Embryonic facial prominence (tissue), 1 donor: ENCODE measurements at regions not wholly inside any gene's neighbourhood (a gene's known extent, or its start where the extent isn't known, plus 50 kb on each side); places are given as distances from the start of the nearest gene placed in this dataset.

Experiments
- DNase-seq: peaks from one replicate; pipeline ENCODE4 v3.0.0-alpha.2; 2016; ENCODE audit errors: extremely low spot score

DNA sequence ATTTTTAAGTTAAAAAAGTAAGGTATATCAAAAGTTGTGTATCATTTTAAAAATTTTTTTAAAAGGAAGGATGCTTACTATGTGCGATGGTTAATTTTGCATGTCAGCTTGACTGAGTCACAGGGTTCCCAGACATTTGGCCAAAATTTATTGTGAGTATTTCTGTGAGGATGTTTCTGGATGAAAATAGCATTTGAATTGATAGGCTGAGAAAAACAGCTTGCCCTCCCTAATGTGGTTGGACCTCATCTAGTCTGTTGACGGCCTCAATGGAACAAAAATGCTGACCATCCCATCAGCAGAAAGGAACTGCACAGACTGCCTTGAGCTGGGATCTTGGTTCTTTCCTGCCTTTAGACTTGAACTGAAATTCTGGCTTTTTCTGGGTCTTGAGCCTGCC lies 724.5 kb downstream of the NCAM2 start:
- DNase-seq, result no peak

DNA sequence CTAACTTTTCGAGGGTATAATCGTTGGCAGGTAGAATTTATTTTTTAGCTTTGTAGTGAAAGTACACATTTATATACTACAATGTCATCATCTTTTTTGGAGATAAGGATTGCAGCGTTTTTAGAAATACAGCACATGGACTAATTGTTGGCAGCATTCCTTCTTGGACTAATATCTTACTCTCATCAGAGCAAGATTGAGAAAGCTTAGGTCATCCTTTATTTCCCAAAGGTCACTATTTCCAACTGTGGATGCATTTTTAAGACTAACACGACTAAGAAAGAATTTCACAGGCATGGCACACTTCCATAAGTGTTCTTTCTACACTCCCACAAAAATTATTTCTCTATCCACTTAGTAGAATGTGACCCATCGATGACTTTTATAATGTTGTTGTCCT lies 732.3 kb downstream of the NCAM2 start:
- no peak for DNase-seq

DNA sequence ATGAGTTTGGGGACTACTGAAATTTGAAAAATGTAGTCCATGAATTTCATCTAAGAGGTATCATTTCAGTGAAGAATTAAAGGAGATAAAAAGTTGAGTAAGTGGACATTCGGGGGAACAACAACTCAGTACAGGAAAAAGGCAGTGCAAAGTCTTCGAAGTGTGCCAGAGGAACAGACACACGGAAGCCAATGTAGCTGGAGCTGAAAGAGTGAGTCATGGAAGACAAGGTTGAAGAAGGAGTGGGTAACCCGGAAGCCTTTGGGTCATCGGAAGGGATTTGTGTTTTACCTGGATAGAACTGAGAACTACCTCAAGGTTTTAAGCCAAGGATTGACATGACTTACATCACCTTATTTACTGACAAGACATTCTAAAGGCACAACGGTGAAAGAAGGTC lies 733.4 kb downstream of the NCAM2 start:
- DNase-seq, result no peak

DNA sequence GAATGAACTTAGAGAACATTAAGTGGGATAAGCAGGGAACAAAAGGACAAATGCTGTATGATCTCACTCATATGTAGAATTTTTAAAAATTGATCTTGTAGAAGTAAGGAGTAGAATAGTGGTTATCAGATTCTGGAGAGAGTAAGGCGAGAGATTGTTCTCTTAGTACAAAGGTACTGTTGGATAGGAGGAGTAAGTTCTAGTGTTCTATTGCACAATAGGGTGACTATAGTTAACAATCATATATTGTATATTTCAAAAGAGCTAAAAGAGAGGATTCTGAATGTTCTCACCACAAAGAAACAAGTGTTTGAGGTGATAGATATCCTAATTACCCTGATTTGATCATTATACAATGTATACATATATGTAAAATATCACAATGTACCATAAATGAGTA lies 735.9 kb downstream of the NCAM2 start:
- no peak for DNase-seq

DNA sequence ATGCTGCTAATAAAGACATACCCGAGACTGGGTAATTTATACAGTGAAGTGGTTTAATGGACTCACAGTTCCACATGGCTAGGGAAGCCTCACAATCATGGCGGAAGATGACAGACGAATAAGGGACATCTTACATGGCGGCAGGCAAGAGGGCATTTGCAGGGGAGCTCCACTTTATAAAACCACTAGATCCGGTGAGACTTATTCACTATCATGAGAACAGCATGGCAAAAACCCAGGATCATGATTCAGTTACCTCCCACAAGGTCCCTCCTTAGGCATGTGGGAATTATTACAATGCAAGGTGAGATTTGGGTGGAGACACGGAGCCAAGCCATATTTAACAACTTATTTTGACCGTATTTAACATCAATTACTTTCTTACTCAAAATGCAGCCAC lies 739.0 kb downstream of the NCAM2 start:
- DNase-seq, result no peak

DNA sequence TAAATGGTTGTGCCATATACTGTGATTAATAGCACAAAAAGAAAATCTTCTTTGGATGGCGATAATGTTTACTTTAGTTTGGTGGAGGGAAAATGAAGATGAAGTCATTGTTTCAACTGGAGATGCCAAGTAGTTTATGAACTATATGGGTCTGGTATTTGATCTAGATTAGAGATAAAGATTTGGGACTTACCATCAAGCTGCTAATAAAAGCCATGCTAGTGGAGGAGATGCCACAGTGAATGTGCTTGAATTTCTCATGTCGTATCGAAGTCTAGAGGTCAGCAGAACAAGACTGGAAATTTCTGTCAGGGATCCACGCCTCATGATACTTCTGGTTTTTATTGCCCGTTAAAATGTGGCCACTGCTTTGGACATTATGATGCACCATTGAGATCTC lies 742.0 kb downstream of the NCAM2 start:
- no peak for DNase-seq

DNA sequence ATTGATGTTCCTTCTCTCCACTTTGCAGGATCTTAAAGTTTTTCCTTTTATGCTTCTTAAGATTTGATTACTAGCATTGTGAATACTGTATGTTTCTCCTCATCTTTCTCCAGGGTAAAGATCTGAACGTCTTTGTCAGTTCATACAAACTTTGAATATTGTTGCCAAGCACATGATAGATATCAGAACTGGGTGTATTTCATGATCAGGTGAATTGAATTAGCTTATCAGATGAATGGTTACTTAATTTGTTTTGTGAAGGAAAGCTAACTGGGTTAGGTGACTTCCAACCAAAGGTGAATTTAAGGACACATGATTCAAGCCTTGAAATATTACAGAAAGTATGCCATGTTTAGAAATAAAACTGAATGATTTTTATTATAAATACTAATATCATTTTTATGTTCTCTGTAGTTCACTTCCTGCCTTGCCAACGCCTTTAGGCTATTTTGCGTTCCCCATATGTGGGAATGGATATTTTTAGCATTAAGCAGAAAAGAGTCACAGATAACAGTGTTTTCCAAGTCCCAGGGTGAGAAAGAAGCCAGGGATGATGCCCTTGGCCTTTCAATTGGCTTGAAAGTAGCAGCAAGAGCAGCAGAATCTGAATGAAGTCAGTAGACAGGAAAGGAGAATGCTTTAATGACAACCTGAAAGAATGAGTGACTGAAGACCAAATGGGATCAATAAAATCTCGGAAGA lies 752.1 kb downstream of the NCAM2 start:
- no peak for DNase-seq

DNA sequence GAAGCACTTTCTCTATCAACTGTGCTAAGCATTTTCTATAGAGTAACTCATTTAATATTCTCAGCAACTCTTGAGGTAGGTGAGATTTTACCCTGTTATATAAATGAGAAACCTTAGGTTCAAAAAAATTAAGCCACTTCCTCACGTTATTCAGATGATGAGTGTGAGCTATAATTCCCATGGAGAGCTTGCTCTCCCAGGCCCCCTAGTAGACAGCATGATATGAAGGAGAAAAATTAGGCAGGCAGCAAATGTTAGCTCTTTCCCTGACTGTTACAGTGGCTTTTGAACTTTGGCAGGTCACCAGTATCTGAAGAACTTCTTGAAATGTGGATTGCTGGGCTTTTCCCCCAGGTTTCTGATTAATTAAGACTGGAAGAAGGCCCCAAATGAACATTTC lies 753.1 kb downstream of the NCAM2 start:
- no peak for DNase-seq

DNA sequence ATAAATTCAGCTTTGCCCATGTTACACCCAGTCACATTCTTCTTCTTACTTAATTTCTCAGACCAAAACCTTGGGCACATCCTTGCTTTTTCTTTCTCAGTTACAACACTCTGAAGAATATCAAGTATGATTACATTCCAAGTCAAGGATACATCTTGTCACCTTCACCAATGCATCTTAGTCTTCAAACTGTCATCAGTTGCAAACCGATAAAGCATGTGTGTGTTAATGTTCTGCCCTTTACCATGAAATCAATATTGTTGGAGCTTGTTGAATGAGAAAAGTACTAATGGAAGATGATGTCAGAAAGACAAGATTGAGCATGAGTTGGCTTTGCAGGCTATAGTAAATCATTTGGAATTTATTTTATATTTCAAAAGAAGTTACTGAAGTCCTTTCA lies 764.6 kb downstream of the NCAM2 start:
- DNase-seq, result no peak

DNA sequence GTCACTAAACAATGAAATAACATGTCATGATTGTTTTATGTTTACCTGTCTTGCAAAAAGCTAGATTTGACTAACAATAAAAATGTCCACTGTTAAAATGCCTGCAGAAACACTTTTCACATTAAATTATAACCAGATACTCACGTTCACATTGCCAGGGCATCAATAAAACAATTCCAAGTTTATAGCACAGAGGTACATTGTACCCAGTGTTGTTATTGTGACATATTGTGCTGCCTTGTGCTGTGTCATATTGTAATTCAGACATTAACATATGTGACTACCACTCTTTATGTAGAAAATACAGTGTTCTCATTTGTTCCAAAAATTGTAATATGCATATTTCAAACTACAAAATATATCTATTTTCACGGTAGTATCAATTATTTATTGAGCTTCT lies 766.1 kb downstream of the NCAM2 start:
- no peak for DNase-seq

DNA sequence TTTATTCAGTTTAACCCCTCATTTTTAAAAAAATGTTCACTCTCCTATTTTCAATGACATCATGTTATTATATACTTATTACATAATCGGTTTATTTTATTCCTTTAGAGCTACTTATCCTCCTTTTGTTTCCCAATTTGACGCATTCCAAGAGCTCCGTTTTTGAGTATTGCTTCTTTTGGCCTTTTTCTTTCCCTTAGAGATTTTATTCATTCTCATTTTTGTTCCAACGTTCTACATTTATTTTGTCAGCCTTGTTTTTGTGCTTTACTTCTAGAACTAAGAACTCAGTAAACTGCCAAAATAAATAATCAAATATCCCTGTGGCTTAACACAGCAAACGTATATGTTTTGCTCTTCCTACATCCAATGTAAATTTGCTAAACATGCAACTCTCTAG lies 769.1 kb downstream of the NCAM2 start:
- no peak for DNase-seq

DNA sequence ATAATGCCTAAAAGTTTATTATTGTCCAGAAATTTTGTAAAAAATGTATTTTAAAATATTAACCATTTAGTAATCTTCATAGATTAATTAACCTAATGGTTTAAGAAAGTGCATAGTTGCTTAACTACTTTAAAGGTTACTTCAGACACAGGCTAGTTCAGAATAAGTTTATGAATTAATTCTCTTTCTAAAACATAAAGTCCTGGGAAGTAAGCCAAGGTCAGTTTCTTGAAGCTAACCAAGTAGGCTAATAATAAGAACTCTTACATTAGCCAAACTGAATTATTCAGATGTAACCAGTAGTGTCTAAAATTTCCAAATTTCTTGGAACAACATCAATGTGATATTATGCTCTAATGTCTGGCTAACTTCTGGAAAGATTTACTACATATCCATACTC lies 790.4 kb downstream of the NCAM2 start:
- no peak for DNase-seq

DNA sequence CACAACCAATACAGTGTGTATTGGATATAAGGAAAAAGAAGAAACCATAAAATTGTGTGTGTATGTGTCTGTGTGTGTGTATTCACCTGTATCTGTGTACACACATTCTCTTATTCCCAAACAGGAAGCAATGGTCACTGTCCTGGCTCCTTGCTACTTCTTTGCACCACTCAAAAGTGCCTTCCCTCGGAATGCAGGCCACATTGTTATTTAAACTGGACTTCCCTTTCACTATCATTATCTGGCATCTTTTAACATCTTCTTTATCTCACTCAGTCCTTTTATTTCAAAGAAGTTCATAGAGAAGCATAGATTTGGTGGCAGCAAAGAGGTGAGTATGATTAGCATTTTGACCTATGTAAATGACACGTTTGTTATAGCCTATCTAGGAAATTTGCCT lies 803.7 kb downstream of the NCAM2 start:
- DNase-seq, result no peak

DNA sequence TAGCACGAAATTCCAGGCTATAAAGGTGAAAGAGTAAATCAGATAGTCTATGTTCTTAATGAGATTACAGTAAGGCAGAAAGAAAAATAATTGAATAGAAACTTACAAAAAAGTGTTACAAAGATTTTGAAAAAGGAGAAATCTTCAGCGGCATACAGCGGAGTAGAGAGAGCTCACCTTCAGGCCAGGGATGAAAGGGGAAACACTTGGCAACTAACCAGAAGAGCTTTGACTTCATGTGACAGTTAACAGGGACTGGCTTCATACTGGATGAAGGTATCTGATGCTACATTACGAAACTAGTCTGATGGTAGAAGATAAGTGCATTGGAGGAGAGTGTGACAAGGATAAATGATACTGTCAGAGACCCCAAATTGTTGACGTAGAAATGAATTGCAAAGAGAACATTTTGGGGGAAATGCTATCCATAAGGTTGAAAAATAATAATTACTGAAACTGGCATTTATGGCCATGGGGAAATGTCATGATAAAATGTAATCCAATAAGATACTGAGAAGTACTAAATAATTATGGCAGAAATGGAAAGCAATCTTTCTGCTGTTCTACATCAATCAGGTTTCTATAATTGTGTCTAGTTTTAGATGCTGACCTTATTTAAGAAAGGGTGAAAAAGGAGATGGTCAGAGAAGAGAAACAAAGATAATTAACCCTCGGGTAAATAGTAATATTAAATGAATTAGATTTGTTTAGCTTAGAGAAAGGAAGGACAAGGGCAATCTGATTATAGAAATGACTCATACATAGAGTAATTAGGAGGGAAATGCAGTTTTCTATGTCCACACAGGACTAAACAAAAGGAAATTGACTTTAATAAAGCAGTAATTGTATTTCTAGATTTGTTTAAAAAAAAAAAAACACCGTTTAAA lies 808.7 kb downstream of the NCAM2 start:
- DNase-seq, result no peak

DNA sequence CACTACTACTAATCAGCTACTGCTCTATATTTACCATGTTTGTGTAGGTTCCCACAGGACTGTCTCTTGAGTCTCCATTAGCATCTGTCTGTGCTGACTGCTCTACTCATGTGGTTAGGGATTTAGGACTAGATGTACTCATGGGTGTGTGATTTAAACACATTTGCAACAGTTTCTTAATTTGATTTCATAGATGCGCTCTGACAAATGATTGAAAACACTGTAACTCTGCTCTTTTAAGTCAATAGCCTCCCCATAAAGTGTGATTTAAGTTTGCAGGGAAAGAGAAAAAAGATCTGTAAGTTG lies 809.3 kb downstream of the NCAM2 start:
- DNase-seq, result no peak

DNA sequence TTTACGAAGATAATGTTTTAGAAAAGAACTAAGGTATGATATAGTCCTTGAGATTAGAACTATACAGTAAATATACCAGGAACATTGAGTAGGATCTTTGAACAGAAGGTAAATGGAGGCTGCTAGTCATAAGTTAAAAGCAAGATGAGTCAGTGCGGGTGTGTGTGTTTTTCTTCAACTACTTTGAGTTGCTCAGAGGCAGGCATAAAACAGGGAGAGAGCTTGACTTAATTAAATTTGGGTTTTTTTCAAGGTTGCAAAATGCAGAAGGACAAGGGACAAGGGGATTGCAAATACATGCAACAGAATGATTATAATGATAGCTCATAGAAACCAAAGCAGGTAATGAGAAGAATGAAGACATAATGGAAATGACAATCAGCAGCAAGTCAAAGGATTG lies 815.1 kb downstream of the NCAM2 start:
- DNase-seq, result no peak

DNA sequence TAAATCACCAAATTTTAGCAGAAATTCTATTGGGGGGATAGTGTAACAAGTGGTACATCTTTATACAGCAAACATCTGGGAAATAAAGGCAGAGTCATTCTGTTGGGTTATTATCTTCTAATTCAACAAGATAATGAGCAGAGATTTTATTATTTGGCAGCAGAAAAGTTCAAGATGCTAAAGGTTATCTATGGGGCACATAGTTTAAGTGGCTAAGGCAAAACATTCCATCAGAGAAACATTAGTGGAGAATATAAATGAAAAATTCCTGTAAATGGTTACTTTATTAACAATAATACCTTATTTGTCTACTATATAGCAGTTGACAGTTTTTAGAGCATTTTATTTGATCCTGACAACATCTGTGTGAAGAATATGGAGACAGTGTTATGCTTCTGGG lies 815.7 kb downstream of the NCAM2 start:
- no peak for DNase-seq

DNA sequence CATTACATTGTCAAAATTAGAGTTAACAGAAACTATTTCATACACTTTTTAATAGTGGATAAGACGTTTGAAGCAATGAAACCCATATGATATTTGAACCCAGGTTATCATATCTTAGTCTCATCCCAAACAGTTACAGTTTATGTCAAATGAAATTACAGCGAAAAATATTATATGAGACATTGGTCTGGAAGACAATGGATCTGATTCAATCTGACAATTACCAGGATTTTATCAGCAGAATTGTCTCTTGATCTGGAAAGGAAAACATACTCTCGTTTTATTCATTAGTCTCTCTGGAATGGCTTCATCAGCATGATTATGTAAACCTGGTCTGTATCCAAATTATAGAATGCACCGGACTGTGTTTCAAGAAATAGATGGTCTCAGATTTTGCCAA lies 818.6 kb downstream of the NCAM2 start:
- DNase-seq, result no peak

DNA sequence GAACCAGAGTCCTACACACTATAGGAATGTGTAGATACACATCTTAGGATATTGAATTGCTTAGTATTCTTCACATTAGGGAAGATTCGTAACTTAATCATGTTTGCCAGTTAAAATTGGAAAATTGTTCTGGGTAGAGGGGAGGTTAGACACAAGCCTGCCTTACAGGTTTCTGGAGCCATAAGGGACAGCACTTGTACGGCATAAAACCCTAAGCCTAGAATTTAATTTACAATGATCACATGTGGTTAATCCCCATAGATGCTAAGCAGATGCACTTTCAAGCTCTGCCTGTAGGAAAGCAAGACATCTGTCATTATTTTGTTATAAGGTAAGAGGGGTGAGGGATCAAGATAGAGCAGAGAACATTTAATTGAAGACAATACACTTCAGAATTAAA lies 820.7 kb downstream of the NCAM2 start:
- no peak for DNase-seq

DNA sequence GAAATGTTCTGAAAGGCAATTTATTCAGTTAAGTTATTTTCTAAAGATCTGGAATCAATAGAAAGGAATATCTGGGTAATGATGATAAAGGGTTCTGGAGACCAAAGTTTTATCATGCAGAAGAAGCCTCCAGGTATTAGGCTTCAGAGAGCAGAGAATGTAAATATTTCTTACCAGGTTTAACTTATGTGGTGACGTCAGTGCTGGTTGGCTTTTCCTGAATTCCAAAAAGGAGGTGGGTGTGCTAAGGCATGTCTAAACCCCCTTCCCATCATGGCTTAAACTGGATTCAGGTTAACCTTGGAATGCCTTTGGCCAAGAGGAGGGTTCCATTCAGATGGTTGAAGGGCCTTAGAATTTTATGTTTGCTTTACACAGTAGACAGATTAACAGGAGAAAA lies 829.9 kb downstream of the NCAM2 start:
- DNase-seq, result no peak

DNA sequence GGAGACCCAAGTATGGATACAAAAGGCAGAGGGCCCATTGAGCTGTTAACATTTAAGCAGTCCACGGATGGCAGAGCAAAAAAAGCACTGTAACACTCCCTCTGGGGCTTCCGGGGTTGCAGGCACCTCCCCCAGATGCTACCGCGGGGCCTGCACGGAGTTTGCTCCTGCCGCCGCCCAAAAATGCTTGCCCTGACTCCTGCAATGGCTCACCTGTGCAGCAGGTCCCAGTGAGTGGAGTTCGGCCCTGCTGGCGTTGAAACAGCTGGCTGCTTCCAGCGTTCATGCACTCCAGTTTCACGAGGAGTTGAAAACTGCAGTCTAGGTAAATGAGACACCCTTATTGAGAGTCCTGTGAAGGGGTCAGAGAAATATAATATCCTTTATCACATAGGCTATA lies 832.8 kb downstream of the NCAM2 start:
- DNase-seq, result no peak

DNA sequence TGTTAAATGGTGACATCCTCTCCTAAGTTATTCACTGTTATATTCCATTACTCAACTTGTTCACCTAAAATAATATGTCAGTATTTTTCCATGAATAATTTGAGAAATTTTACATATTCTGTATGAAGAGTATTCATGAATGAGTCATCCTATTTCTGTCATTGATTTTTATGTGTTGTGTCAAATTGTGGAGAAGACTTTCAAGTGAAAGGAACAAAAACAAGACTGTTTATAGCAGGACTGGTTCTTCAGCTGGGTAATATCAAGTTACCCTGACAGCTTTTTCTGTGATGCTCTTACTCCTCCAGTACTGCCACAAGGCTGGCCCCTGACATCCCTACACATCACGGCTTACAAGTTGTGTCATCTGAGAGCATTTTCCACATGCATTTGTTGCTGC lies 847.7 kb downstream of the NCAM2 start:
- DNase-seq, result no peak

DNA sequence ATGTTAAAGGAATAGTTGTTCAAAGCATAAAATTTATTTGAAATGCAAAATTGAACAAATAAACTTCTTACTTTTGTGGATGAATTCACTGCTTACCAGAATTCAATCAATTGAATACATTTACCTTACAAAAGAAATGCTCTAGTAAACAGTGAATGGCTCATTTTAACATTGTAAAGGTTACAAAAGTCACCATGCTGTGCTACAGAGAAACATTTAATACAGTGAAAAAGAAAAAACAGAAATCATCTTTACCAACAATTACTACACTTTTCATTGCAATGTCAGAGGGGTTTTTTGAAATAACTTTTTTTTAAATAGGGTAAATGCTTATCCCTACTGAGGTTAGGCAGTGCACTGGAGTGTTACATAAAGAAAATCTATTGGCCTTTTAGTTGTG lies 853.0 kb downstream of the NCAM2 start:
- DNase-seq, result no peak

DNA sequence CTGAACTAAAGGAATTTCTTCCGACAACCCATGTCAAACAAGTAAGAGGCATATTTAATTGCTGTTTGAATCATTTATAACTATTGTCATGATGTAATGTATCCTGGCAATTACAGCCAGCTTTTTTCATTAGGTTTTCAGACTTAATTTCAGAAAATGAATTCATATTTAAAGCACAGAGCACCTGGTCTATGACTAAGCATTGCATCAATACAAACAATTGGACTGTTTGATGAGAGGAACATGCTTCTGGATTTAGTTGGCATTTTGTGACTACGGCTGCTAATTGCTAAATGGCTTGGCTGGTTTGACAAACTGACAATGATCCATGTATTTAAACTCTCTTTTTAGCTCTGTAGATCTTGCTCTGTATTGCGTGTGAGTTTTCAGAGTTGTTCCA lies 853.4 kb downstream of the NCAM2 start:
- no peak for DNase-seq
